Keratinocyte (primary cell): ENCODE measurements at regions not wholly inside any gene's neighbourhood (a gene's known extent, or its start where the extent isn't known, plus 50 kb on each side); places are given as distances from the start of the nearest gene placed in this dataset.

Experiments
- DNase-seq: peaks from one replicate; pipeline ENCODE4 v3.0.0-alpha.2; 2011; ENCODE audit warnings: low read depth, missing footprints, low spot score
- FAIRE-seq: peaks from 2 replicates; lab custom pipeline; 2011; peaks lifted over from hg19 to GRCh38; lab: Jason Lieb, UNC
- H2AFZ ChIP-seq: 2 replicates; pipeline ENCODE4 v1.6.0; 2012; ENCODE audit warnings: low read length, control low read depth, inconsistent platforms; ENCODE audit not compliant: control insufficient read depth
- H3K27ac ChIP-seq: 2 replicates; pipeline ENCODE4 v1.5.1; 2011; ENCODE audit warnings: low read length; ENCODE audit not compliant: control insufficient read depth, insufficient read depth
- H3K27me3 ChIP-seq: 3 replicates; pipeline ENCODE4 v1.6.0; 2011; ENCODE audit warnings: low read length; ENCODE audit not compliant: control insufficient read depth, insufficient read depth; ENCODE audit errors: extremely low read depth
- H3K36me3 ChIP-seq, 2 experiments: 2 replicates in 1 of 2; 3 replicates in 1 of 2; pipeline ENCODE4 v1.5.1; 2011; ENCODE audit warnings: low read length in 2 of 2, mild to moderate bottlenecking in 1 of 2; ENCODE audit not compliant: control insufficient read depth in 2 of 2, insufficient read depth in 2 of 2; ENCODE audit errors: extremely low read depth in 1 of 2
- H3K4me1 ChIP-seq: 3 replicates; pipeline ENCODE4 v1.5.1; 2011; ENCODE audit warnings: low read length; ENCODE audit not compliant: control insufficient read depth, insufficient read depth; ENCODE audit errors: extremely low read depth
- H3K4me2 ChIP-seq: 3 replicates; pipeline ENCODE4 v1.6.0; 2011; ENCODE audit warnings: low read depth, low read length; ENCODE audit not compliant: control insufficient read depth, insufficient read depth; ENCODE audit errors: extremely low read depth
- H3K4me3 ChIP-seq, 3 experiments: fragments of 200-600 bp in 1 of 3; sonication (generic) in 1 of 3; 2 replicates in 2 of 3; 3 replicates in 1 of 3; pipeline ENCODE4 v1.5.1; 2011 to 2016; ENCODE audit warnings: low read length in 3 of 3, mild to moderate bottlenecking in 3 of 3, control low read depth in 2 of 3, inconsistent platforms in 1 of 3, low read depth in 1 of 3, mixed read lengths in 1 of 3, mixed run types in 1 of 3, moderate library complexity in 1 of 3; ENCODE audit not compliant: control insufficient read depth in 2 of 3, insufficient read depth in 2 of 3; ENCODE audit errors: extremely low read depth in 1 of 3
- H3K79me2 ChIP-seq: 2 replicates; pipeline ENCODE4 v1.6.0; 2012; ENCODE audit warnings: low read length; ENCODE audit not compliant: control insufficient read depth, insufficient read depth
- H3K9ac ChIP-seq: 3 replicates; pipeline ENCODE4 v1.6.0; 2011; ENCODE audit warnings: low read length; ENCODE audit not compliant: control insufficient read depth, insufficient read depth; ENCODE audit errors: extremely low read depth
- H3K9me1 ChIP-seq: 3 replicates; pipeline ENCODE4 v1.6.0; 2011; ENCODE audit warnings: low read length; ENCODE audit not compliant: control insufficient read depth, insufficient read depth; ENCODE audit errors: extremely low read depth
- H3K9me3 ChIP-seq: 2 replicates; pipeline ENCODE4 v1.5.1; 2012; ENCODE audit warnings: low read depth, low read length; ENCODE audit not compliant: control insufficient read depth
- H4K20me1 ChIP-seq: 3 replicates; pipeline ENCODE4 v1.6.0; 2011; ENCODE audit warnings: low read length; ENCODE audit not compliant: control insufficient read depth, insufficient read depth; ENCODE audit errors: extremely low read depth
- EZH2 ChIP-seq: IDR thresholded peaks from one replicate; pipeline ENCODE4 v1.6.1; 2012; ENCODE audit warnings: inconsistent platforms, mild to moderate bottlenecking, low read length, moderate library complexity
- dilution Hi-C: fragments of 300-500 bp; cut with MboI; formaldehyde crosslinking; loops from one replicate; pipeline ENCODE4 v1.7.0; 2020; ENCODE audit warnings: low sequenced_read_pairs; ENCODE audit not compliant: extremely low pct_ligation_motif_present
- small RNA-seq, 3 experiments: library from RNA; depleted of rRNA; stranded (forward); fragments of <200 nt; gene quantifications; one replicate each; pipeline ENCODE3, GENCODE V24; 2012; ENCODE audit warnings: low read depth in 3 of 3, low replicate concordance in 1 of 3; ENCODE audit not compliant: insufficient read length in 3 of 3
- TF ChIP-seq, protein P1 (sequence below), 3 experiments: IDR thresholded peaks in 1 of 3; conservative IDR thresholded peaks in 1 of 3; optimal IDR thresholded peaks in 1 of 3; 2 replicates in 2 of 3; 3 replicates in 1 of 3; pipeline versions ENCODE3 to v1.5.1; 2011; ENCODE audit warnings: low read length in 3 of 3, mild to moderate bottlenecking in 3 of 3, moderate library complexity in 2 of 3, control low read depth in 1 of 3, inconsistent platforms in 1 of 3; ENCODE audit not compliant: insufficient read depth in 2 of 3; ENCODE audit errors: extremely low read depth in 1 of 3

DNA sequence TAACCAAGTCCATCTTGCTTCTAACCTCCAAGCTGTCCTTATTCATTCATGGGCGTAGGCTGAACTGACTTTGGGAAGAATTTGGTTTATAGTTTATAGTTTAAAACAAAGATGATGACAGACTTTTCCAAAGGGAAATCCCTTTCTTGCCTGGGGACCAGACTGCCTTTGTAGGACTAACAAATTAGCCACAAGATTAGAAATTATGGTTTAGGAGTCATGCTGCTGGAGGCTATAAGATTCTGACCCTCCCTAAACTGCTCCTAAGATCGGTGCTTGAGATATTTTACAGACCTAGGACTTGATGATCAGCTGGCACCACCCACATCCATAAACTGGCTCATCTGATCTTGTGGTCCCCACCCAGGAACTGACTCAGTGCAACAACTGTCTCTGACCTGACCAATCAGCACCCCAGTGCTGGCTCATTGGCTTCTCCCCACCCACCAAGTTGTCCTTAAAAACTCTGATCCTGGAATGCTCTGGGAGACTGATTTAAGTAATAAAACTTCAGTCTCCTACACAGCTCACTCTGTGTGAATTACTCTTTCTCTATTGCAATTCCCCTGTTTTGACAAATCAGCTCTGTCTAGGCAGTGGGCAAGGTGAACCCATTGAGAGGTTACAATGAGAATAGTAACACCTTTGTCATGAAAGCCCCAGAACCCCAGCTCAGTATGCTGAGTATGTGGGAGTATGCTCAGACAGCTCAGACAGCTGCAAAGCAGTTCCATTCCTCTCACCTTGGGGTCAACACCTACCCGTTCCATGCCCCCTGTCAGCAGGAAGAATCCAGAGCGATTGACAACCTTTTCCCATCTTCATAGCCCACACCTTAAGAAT is 51.6 kb upstream of the C15orf39 start:
- Histone ChIP-seq H3K4me3 (no peak overlapping the region), H3K36me3 (no peaks in the 10 kb centered on the region), H3K79me2 (no peaks in the 10 kb centered on the region), H3K27ac (peak overlapping the region; percentile 59), H3K9me1 (no peaks in the 10 kb centered on the region), H4K20me1 (no peaks in the 10 kb centered on the region), H3K4me2 (peak overlapping the region; percentile 41), H3K9me3 (peaks cover 5% of the 10 kb centered on the region), H2AFZ (no peak overlapping the region), H3K27me3 (no peaks in the 10 kb centered on the region), H3K4me1 (peaks cover 12% of the 10 kb centered on the region), H3K9ac (no peak overlapping the region)
- dilution Hi-C loops = no loop called here
- peak; percentile 85 for FAIRE-seq
- TF ChIP-seq EZH2 = no peak
- TF ChIP-seq, protein P1, sequence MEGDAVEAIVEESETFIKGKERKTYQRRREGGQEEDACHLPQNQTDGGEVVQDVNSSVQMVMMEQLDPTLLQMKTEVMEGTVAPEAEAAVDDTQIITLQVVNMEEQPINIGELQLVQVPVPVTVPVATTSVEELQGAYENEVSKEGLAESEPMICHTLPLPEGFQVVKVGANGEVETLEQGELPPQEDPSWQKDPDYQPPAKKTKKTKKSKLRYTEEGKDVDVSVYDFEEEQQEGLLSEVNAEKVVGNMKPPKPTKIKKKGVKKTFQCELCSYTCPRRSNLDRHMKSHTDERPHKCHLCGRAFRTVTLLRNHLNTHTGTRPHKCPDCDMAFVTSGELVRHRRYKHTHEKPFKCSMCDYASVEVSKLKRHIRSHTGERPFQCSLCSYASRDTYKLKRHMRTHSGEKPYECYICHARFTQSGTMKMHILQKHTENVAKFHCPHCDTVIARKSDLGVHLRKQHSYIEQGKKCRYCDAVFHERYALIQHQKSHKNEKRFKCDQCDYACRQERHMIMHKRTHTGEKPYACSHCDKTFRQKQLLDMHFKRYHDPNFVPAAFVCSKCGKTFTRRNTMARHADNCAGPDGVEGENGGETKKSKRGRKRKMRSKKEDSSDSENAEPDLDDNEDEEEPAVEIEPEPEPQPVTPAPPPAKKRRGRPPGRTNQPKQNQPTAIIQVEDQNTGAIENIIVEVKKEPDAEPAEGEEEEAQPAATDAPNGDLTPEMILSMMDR (optimal IDR thresholded peaks at IDR 0.05 in 1 of 3, IDR thresholded peaks at IDR 0.05 in 1 of 3, conservative IDR thresholded peaks at IDR 0.05 in 1 of 3; ENCODE audit: extremely low read depth in 1 of 3, insufficient read depth in 2 of 3, low read length in 3 of 3) = no peak
- peak; percentile 97 for DNase-seq

- FAIRE-seq = no peak
Measured at GRCh38 chr15:75151214-75152128, 50.2 kb upstream of the C15orf39 start.

More at GRCh38 chr15:75151214-75152128, 50.2 kb upstream of the C15orf39 start:
- TF ChIP-seq EZH2 = no peak
- TF ChIP-seq, protein P1 (optimal IDR thresholded peaks at IDR 0.05 in 1 of 3, IDR thresholded peaks at IDR 0.05 in 1 of 3, conservative IDR thresholded peaks at IDR 0.05 in 1 of 3; ENCODE audit: extremely low read depth in 1 of 3, insufficient read depth in 2 of 3, low read length in 3 of 3) = no peak
- dilution Hi-C loops = no loop called here
- Histone ChIP-seq H3K9ac (no peak overlapping the region), H3K9me1 (no peaks in the 10 kb centered on the region), H3K4me3 (no peak overlapping the region), H3K36me3 (no peaks in the 10 kb centered on the region), H3K79me2 (no peaks in the 10 kb centered on the region), H2AFZ (no peak overlapping the region), H3K4me1 (peaks cover 13% of the 10 kb centered on the region), H3K9me3 (no peaks in the 10 kb centered on the region), H3K4me2 (no peak overlapping the region), H3K27ac (no peak overlapping the region), H3K27me3 (no peaks in the 10 kb centered on the region), H4K20me1 (no peaks in the 10 kb centered on the region)
- DNase-seq = no peak

Small RNAs in the stretch of these regions (small RNA-seq; reads per million reads assigned to genes)
- gene RF00017 = 0 reads per million in 3 experiments
- gene RF00601 = 0 reads per million in 3 experiments
